HG03103 (cell line): ENCODE measurements at regions not wholly inside any gene's neighbourhood (a gene's known extent, or its start where the extent isn't known, plus 50 kb on each side); places are given as distances from the start of the nearest gene placed in this dataset.

Experiments
- ATAC-seq: cut with Tn5 transposase; IDR thresholded peaks from one replicate; pipeline ENCODE4 v1.9.1; 2021; ENCODE audit warnings: low read depth; ENCODE audit not compliant: unreplicated experiment

DNA sequence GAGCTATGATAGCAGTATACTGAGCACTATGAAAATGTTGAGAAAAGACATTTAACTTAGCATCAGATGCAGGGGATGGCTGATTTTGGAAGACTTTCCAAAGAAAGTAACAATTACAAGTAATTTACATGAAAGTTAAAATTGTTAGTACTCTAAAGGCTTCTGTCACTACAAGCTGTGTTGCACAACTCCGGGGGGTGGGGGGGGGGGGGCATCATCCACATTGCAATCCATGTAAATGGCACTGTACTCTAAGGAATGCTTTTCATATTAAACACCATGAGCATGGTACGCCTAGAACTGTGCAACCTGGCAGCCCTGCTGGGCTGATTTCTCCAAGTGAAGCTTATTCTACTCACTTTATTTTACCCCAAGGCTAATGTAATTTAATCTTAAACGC lies 363.4 kb downstream of the TMA16 start:
- no peak for ATAC-seq

- ATAC-seq = no peak
These were observed 364.0 kb downstream of the TMA16 start for GRCh38 chr4:163858515-163858914.

DNA sequence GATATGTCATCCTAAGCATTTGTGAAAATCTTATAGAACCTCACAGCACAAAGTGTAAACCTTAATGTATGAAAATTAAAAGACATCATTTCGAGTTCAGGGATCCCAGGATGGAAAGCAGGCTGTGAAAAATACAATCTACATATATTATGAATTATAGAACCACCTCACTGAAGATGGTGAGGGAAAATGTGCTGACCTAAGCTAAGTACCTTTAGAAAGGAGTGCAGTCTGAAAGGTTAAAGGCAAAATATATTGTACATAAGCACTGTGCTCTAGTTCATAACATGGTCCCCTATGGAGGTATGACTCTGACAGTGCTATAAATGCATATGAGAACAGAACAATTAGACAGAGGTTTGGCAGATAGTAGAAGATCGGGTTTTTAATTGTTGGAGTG lies 368.6 kb downstream of the TMA16 start:
- no peak for ATAC-seq

DNA sequence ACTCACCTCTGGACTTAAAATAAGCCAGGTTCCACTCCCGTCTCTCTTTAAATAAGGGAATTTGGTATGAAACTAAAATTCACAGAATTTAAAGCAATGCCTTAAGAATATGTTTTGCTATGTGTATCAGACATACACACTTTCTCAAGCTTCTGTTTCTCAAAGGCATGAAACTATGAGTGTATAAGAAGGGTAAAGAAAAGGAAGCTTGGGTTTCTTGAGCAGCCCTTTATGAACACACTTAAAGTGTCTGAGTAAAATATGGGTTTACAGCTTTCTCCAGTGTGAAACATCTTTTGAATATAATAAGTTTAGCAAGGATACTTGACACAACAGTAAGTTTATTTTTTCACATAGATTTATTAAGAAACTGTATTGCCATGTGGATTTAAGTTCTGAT lies 370.5 kb downstream of the TMA16 start:
- ATAC-seq = no peak

GRCh38 chr4:163866728-163867315 lies 372.3 kb downstream of the TMA16 start:
- no peak for ATAC-seq

DNA sequence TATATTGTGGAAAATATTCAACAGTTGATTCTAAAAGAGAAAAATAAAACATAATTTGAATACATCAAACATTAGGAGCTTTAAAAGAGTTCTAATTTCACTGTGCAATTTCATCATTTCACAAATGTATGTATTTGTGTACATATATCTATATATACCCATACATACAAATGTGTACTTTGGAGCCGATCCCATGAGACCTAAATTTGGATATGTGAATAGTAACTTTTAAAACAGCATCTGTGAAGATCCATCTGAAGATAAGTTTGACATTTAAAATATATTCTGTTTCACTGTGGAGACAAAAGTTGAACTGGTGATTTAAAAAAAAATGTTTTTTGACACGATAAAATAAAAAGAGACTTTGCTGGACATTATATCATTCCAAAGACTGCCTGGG lies 374.0 kb downstream of the TMA16 start:
- ATAC-seq = no peak

DNA sequence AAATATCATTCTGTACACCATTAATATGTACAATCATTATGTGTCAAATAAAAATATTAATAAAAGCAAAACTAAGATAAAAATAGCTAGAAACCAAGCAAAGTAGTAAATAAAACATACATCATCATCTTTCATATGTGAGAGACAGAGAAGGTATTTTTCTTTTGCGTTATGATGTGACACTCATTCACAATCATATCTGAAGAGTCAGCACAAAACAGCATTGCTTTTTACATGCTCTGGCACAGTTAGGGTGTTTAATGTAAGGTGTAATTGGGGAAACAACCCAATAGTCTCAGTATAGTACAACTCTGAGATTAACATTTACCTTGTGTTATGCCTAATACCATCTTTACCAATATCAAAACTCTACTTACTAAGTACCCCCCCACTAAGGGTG lies 376.6 kb downstream of the TMA16 start:
- no peak for ATAC-seq

DNA sequence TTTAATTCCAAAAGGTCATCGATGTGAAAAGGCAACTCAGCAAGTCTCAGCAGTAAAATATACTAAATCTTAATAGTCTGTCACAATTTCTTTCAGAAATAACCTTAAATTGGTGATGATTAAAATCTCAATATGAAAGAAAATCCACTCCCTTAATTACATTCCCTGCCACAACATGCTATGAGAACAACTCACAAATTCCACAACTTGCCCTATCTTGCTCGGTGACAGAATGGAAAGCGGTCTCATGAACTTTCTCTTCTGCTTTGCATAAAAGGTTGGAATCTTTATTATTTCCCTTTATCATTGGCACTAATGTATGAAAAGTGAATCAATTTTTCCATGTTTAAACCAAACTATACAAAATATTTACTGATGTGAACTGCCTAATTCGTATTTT lies 380.8 kb downstream of the TMA16 start:
- ATAC-seq = no peak

DNA sequence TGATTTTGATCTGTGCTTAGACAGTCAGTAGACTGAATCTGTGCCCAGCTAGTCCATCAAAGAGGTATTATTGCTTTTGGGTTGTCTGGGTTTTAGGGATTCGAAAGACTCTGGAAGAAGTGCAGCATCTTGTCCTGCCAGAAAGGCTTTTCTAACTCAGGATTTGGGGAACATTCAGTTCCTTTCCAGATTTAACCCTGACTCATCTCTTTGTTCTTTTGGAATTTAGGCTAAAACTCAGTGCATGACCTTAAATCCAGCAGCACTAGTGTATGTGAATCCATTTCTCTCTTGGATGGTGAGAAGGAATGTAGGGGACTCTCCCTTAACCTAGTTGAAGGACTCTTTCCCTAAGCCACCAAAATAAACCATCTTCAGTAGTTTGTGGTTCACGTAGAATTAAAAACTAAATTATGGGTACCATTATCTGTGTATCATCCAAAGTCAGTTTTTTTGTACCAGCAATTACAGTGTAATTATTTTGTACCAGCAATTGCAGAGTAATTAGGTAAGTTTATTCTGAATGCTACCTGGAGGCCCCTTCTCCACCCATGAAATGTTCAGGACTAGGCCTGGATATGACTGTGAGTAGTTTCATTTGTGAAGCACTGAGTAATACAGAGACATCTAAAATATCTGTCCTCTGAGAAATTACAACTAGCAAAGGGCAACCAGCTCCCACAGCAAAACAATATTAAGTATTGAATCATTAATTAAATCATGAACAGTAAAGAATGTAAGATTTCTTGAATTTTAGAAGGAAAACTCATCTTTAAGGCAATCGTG lies 384.0 kb downstream of the TMA16 start:
- ATAC-seq = no peak

DNA sequence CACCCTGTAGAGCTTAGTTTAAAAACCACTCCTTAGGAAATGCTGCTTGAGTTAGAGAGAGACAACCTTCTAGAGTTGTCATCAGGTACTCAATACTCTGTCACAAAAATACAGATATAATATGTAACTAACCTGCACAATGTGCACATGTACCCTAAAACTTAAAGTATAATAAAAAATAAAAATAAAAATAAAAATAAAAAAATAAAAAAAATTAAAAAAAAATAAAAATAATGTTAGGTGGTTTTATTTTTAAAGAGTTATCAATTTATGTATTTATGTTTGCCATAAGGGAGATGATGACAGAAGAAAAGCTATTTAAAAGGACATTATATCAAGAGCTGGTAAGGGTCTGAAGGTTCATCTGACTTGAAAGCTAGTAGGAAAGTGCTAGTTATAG lies 397.9 kb downstream of the TMA16 start:
- no peak for ATAC-seq

DNA sequence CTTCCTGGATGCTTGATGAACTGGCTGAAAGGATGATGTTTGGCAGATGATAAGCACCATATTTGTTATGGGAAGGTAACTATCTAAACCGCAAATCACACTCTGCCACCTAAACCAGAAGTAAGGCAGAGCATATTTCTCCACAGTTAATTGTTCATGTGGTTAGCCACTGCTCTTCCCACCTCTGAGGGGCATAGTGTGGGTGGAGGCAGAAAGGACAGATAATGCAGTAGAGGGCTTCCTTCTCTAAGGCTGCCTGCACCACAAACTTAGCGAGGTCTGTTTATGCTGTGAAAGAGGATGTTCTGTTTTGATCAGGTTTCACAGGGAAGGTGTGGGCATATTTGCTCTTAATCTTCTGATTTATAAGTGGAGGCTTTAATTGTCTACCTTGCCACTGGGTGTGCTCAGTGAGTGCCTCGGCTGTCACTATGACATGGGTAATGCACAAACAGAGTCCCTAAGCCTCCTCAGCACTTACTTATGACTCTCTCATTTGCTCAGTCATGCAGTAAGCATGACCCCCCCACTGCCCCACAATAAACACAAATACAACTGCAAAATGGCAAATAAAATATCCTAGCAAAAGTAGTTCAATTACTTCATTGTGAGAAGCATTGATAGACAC lies 401.0 kb downstream of the TMA16 start:
- ATAC-seq = no peak

DNA sequence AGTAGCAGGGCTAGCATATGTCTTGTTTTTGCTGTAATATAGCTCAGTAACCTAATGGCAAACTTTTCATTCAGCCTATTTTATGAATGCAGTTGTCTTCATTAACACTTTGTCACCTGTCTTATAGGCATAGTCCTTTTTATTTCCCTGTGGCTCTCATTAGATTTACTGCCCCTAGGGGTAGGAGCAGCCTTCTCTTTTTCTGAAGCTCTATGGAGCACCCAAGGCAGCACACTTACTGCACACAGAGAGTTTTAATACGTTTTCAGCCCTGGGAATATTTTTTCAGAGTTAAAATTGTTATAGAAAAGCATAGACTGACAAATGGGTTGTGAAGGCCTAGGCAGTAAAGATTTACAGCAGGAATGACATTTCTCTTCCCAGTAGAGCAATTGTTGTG lies 406.8 kb downstream of the TMA16 start:
- ATAC-seq = no peak

GRCh38 chr4:163902417-163902816 lies 407.9 kb downstream of the TMA16 start:
- ATAC-seq = no peak

DNA sequence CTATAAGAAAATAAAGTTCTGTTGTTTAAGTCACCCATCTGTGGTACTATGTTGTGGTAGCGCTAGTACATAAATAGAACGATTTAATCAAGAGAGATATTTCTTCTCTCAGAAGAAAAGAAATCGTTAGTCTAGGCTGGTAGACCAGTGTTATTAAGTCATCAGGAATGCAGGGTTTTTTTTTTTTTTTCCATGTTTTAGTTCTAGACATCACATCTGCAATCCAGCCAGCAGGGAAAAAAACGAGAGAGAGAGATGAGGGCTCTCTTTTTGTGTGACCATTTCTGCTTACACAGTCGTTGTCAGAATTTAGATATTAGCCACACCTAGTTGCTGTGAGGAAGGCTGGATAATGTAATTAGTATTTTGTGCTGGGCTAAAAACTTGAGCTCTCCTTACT lies 417.4 kb downstream of the TMA16 start:
- no peak for ATAC-seq

DNA sequence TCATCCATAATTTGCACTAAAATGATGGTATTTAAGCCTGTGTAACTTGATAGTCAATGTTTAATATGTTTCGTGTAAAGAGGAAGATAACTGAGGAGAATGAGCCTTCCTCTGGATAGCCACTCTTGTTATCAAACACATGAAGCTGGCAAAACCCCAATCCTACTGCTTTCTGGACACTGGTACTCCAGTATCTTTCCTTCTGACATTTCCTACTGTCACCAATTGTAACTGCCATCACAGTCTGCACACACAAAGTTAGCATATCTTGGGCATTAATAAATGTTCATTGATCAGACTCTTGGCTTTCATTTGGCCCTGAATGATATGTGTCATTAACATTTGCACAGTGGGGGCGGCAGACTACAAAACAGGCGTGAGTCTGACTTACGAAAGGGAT lies 419.1 kb downstream of the TMA16 start:
- no peak for ATAC-seq

GRCh38 chr4:163915896-163916295 lies 421.4 kb downstream of the TMA16 start:
- no peak for ATAC-seq

GRCh38 chr4:163920426-163920825 lies 425.9 kb downstream of the TMA16 start:
- ATAC-seq = no peak

DNA sequence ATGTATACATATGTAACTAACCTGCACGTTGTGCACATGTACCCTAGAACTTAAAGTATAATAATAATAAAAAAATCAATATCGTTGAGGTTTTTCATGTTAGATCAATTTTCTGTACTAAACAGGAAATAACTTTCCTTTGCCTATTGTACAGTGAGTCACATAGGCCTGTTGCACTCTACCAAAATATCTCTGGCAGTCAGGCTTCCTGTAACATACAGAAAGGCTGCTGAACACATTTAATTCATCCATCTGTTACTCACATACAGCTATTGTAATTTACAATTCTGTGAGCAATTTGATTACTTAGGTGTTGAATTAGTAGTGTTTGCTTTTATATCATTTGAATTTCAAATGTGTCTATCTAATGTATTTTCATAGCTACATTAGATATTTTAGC lies 427.8 kb downstream of the TMA16 start:
- ATAC-seq = no peak

- ATAC-seq = no peak
These were observed 428.6 kb downstream of the TMA16 start for GRCh38 chr4:163923092-163923491.

DNA sequence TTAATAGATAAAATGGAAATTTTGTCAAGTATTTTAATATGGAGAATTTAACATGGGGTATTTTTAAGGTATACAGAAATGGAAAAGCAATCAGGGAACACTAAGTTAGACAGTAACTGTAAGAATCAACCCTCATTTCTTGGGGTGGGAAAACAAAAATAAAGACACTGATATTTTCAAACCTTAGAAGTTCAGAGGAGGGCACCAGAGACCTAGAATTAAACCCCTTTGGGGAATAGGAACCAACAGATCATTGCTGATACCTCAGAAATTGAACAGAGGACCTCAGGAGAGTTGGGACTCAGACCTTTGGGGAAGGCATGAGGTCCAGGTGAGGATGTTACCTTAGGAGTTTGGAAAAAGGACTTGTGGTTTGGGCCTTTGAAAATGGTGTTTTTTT lies 435.6 kb downstream of the TMA16 start:
- no peak for ATAC-seq

DNA sequence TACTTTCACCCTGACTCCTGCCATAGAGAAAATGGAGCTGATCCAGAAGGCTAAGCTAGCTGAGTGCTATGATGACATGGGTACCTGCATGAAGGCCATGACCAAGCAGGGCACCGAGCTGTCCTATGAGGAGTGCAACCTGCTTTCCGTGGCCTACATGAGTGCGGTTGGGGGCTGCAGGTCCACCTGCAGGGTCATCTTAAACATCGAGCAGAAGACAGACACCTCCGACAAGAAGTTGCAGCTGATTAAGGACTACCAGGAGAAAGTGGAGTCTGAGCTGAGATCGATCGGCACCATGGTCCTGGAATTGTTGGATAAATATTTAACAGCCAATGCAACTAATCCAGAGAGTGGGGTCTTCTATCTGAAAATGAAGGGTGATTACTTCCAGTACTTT lies 438.0 kb downstream of the TMA16 start:
- no peak for ATAC-seq

DNA sequence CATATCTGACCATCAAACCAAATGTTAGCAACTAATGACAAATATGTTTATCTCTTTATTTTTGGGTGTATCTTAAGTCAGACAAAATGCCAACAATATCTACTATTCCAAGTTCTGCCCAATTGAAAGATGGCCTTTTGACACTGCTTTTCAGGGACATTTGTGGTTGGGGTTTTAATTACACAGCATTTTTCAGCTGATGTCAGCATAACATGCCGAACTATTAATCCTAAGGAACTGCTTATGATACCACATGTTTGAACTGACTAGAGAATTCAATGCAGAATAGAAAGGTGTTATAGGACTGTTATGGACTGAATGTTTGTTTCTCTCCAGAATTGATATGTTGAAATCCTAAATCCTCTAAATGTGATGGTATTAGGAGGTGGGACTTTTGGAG lies 445.1 kb downstream of the TMA16 start:
- no peak for ATAC-seq
